ENCODE measurements at regions not wholly inside any gene's neighbourhood (a gene's known extent, or its start where the extent isn't known, plus 50 kb on each side); places are given as distances from the start of the nearest gene placed in this dataset.

DNA sequence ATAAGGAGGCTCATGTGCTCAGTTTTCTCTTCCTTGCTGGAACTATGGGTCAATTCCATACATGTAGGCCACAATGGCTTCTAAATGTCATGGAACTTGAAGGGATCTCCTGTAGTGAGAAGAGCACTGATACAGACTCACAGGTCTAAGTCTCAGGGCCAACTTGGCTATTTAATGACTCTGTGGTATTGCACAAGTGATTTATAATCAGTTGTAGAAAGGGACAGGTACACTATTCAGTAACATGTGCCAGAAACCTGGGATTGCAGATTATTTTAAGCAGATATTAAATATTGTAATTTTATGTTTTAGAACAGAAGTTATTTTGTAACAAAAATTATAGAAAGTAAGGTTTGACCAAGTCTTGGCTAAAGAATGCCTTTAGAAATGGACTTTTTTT is 241.5 kb upstream of the PIK3R1 start:
- TF ChIP-seq, protein P1, sequence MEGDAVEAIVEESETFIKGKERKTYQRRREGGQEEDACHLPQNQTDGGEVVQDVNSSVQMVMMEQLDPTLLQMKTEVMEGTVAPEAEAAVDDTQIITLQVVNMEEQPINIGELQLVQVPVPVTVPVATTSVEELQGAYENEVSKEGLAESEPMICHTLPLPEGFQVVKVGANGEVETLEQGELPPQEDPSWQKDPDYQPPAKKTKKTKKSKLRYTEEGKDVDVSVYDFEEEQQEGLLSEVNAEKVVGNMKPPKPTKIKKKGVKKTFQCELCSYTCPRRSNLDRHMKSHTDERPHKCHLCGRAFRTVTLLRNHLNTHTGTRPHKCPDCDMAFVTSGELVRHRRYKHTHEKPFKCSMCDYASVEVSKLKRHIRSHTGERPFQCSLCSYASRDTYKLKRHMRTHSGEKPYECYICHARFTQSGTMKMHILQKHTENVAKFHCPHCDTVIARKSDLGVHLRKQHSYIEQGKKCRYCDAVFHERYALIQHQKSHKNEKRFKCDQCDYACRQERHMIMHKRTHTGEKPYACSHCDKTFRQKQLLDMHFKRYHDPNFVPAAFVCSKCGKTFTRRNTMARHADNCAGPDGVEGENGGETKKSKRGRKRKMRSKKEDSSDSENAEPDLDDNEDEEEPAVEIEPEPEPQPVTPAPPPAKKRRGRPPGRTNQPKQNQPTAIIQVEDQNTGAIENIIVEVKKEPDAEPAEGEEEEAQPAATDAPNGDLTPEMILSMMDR (IDR thresholded peaks at IDR 0.05): no peak
- TF ChIP-seq, protein P2, sequence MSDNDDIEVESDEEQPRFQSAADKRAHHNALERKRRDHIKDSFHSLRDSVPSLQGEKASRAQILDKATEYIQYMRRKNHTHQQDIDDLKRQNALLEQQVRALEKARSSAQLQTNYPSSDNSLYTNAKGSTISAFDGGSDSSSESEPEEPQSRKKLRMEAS (IDR thresholded peaks at IDR 0.05; ENCODE audit: low read depth): no peak
- TF ChIP-seq, protein P3, sequence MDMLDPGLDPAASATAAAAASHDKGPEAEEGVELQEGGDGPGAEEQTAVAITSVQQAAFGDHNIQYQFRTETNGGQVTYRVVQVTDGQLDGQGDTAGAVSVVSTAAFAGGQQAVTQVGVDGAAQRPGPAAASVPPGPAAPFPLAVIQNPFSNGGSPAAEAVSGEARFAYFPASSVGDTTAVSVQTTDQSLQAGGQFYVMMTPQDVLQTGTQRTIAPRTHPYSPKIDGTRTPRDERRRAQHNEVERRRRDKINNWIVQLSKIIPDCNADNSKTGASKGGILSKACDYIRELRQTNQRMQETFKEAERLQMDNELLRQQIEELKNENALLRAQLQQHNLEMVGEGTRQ (IDR thresholded peaks at IDR 0.05; ENCODE audit: borderline replicate concordance, low read depth, low read length): no peak
- TF ChIP-seq RAD21 (IDR thresholded peaks at IDR 0.05; ENCODE audit: low read length): no peak
- no peak for TF ChIP-seq EZH2phosphoT487 (IDR thresholded peaks at IDR 0.05; ENCODE audit: borderline replicate concordance, low read depth)
